Vagina (tissue), 2 donors: ENCODE measurements at regions not wholly inside any gene's neighbourhood (a gene's known extent, or its start where the extent isn't known, plus 50 kb on each side); places are given as distances from the start of the nearest gene placed in this dataset.

Experiments
- DNase-seq, 2 donors: peaks; one replicate each; pipeline ENCODE4 v3.0.0-alpha.2; 2017; ENCODE audit errors: extremely low spot score in 2 of 2
- H3K27ac ChIP-seq: fragments of 200-600 bp; sonication (generic); one replicate; pipeline ENCODE4 v1.5.1; 2019
- H3K27me3 ChIP-seq: fragments of 200-600 bp; sonication (generic); one replicate; pipeline ENCODE4 v1.5.1; 2019
- H3K36me3 ChIP-seq, 2 donors: fragments of 200-600 bp; sonication (generic); one replicate each; pipeline ENCODE4 v1.5.1; 2017 to 2019
- H3K4me1 ChIP-seq: fragments of 200-600 bp; sonication (generic); one replicate; pipeline ENCODE4 v1.5.1; 2019
- H3K4me3 ChIP-seq, 2 donors: fragments of 200-600 bp; sonication (generic); 1 replicate in 1 of 2; 2 replicates in 1 of 2; pipeline ENCODE4 v1.5.1; 2016 to 2019
- H3K9me3 ChIP-seq: fragments of 200-600 bp; sonication (generic); one replicate; pipeline ENCODE4 v1.5.1; 2019
- CTCF ChIP-seq, 3 experiments: fragments of 450-650 bp in 2 of 3; fragments of 200-600 bp in 1 of 3; sonication (generic) in 1 of 3; IDR thresholded peaks; one replicate each; pipeline ENCODE4 v1.5.1; 2017 to 2019; ENCODE audit warnings: antibody characterized with exemption in 3 of 3, mild to moderate bottlenecking in 2 of 3, moderate library complexity in 2 of 3
- POLR2A ChIP-seq, 2 donors: fragments of 450-650 bp; IDR thresholded peaks; one replicate each; pipeline ENCODE4 v1.6.1; 2017; ENCODE audit warnings: antibody characterized with exemption in 2 of 2, mild to moderate bottlenecking in 2 of 2, moderate library complexity in 2 of 2
- POLR2AphosphoS5 ChIP-seq, 2 donors: sonication (generic); formaldehyde crosslinking; IDR thresholded peaks; one replicate each; pipeline ENCODE4 v1.9.0; 2017; ENCODE audit warnings: antibody characterized with exemption in 2 of 2, mild to moderate bottlenecking in 2 of 2, low read depth in 1 of 2; ENCODE audit not compliant: insufficient read depth in 1 of 2
- intact Hi-C: fragments of 100-400 bp; cut with DNase I; formaldehyde crosslinking; loops from one replicate; pipeline ENCODE4 v1.15.1; 2023

- H3K4me3 ChIP-seq: no peak overlapping the region
- peaks cover 61% of the 10 kb centered on the region for H3K4me1 ChIP-seq
- no peaks in the 10 kb centered on the region for H3K9me3 ChIP-seq
- H3K27me3 ChIP-seq: no peaks in the 10 kb centered on the region
- TF ChIP-seq CTCF (IDR thresholded peaks at IDR 0.05): no peak
- no peak for TF ChIP-seq POLR2AphosphoS5 (IDR thresholded peaks at IDR 0.05; ENCODE audit: insufficient read depth in 1 of 2, low read depth in 1 of 2)
- no peak for TF ChIP-seq POLR2A (IDR thresholded peaks at IDR 0.05)
- H3K36me3 ChIP-seq: peaks cover 0 to 44% of the 10 kb centered on the region in 2 donors
- no peak for DNase-seq
- intact Hi-C loops: no loop called here
- H3K27ac ChIP-seq: peak overlapping the region; percentile 56
Observed at GRCh38 chr7:130882396-130882795, 148.4 kb upstream of the KLF14 start.

- TF ChIP-seq POLR2A (IDR thresholded peaks at IDR 0.05) (no peak), CTCF (IDR thresholded peaks at IDR 0.05) (no peak), POLR2AphosphoS5 (IDR thresholded peaks at IDR 0.05; ENCODE audit: insufficient read depth in 1 of 2, low read depth in 1 of 2) (no peak)
- H3K27me3 ChIP-seq: no peaks in the 10 kb centered on the region
- no peaks in the 10 kb centered on the region for H3K9me3 ChIP-seq
- H3K36me3 ChIP-seq: peaks cover 0 to 29% of the 10 kb centered on the region in 2 donors
- no peak overlapping the region for H3K4me3 ChIP-seq
- H3K27ac ChIP-seq: peak overlapping the region; percentile 49
- intact Hi-C loops: no loop called here
- H3K4me1 ChIP-seq: peaks cover 76% of the 10 kb centered on the region
- DNase-seq: no peak
Observed at GRCh38 chr7:130883928-130884327, 149.9 kb upstream of the KLF14 start.

GRCh38 chr7:130884437-130885417 is 150.7 kb upstream of the KLF14 start:
- intact Hi-C loops: no loop called here
- H3K27me3 ChIP-seq: no peaks in the 10 kb centered on the region
- peak overlapping the region; percentile 93 for H3K27ac ChIP-seq
- no peaks in the 10 kb centered on the region for H3K9me3 ChIP-seq
- DNase-seq: no peak
- peaks cover 0 to 28% of the 10 kb centered on the region in 2 donors for H3K36me3 ChIP-seq
- no peak for TF ChIP-seq POLR2AphosphoS5 (IDR thresholded peaks at IDR 0.05; ENCODE audit: insufficient read depth in 1 of 2, low read depth in 1 of 2)
- no peak for TF ChIP-seq CTCF (IDR thresholded peaks at IDR 0.05)
- H3K4me1 ChIP-seq: peaks cover 83% of the 10 kb centered on the region
- no peak overlapping the region for H3K4me3 ChIP-seq

GRCh38 chr7:130886438-130887135 is 152.6 kb upstream of the KLF14 start:
- peaks cover 0 to 27% of the 10 kb centered on the region in 2 donors for H3K36me3 ChIP-seq

More at GRCh38 chr7:130886438-130887135, 152.6 kb upstream of the KLF14 start:
- TF ChIP-seq POLR2A (IDR thresholded peaks at IDR 0.05): no peak
- TF ChIP-seq CTCF (IDR thresholded peaks at IDR 0.05): no peak
- TF ChIP-seq POLR2AphosphoS5 (IDR thresholded peaks at IDR 0.05; ENCODE audit: insufficient read depth in 1 of 2, low read depth in 1 of 2): peak in 1 of 2 donors; percentile 26
- Histone ChIP-seq H3K4me3 (no peak overlapping the region), H3K9me3 (no peaks in the 10 kb centered on the region), H3K27me3 (no peaks in the 10 kb centered on the region), H3K4me1 (peaks cover 90% of the 10 kb centered on the region), H3K27ac (peak overlapping the region; percentile 93)
- no peak for DNase-seq
- intact Hi-C loops: no loop called here
